ENCODE measurements at regions not wholly inside any gene's neighbourhood (a gene's known extent, or its start where the extent isn't known, plus 50 kb on each side); places are given as distances from the start of the nearest gene placed in this dataset.

- no peak for DNase-seq (ENCODE audit: low spot score)
Observed at GRCh38 chr1:51025374-51025773, 55.3 kb downstream of the CDKN2C start.

- no peak for DNase-seq (ENCODE audit: low spot score)
Observed at GRCh38 chr1:51032936-51033335, 62.9 kb downstream of the CDKN2C start.

GRCh38 chr1:51044199-51044598, 57.8 kb upstream of the C1orf185 start:
- DNase-seq (ENCODE audit: low spot score), result no peak

DNA sequence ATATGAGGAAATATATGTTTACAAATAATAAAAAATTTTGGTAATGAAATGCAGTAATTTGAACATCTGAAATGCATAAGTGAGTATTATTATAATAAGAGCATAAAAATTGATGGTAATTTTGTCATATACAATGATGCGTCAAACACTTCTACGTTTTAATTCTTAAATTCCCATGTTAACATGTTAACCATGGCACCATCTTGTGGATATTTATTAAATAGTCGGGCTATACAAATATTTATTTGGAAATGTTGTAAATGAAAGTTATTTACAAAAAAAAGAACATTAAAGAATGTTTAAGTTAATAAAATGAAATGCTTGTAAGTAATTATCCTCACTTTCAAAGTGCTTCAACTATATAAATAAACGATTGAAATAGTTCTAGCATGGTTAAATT, 57.2 kb upstream of the C1orf185 start:
- DNase-seq (ENCODE audit: low spot score), result peak; percentile 31

- no peak for DNase-seq (ENCODE audit: low spot score)
Observed at GRCh38 chr1:51048021-51048420, 54.0 kb upstream of the C1orf185 start.

DNA sequence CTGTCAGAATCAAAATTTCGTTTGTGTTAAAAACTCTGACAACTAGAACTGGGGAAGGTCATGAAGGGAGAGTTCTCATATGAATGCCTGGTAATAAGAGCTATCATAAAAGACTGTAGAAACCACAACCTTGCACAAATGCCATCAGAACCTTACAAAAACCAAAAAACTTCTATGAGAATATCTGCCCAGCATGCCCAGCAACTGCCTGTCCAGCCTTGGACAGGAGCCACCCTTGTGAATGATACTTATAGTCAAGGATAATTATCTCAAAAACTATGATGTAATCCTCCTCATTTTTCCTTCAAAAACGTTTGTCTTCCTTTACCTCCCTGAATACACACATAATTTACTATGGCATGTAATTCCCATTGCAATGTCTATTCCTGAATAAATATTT, 53.4 kb upstream of the C1orf185 start:
- no peak for DNase-seq (ENCODE audit: low spot score)

All from hematopoietic multipotent progenitor cell treated with erythropoietin and hydrocortisone succinate and interleukin-3 and kit ligand, for 15 days (in vitro differentiated cells).